GM21360 (cell line): ENCODE measurements at regions not wholly inside any gene's neighbourhood (a gene's known extent, or its start where the extent isn't known, plus 50 kb on each side); places are given as distances from the start of the nearest gene placed in this dataset.

Experiments used
- ATAC-seq: cut with Tn5 transposase; IDR thresholded peaks from one replicate; pipeline ENCODE4 v1.9.1; 2021; ENCODE audit warnings: mild to moderate bottlenecking, moderate library complexity; ENCODE audit not compliant: unreplicated experiment

- ATAC-seq, result no peak
Observed at GRCh38 chr7:145928937-145929336, 187.7 kb upstream of the CNTNAP2 start.

DNA sequence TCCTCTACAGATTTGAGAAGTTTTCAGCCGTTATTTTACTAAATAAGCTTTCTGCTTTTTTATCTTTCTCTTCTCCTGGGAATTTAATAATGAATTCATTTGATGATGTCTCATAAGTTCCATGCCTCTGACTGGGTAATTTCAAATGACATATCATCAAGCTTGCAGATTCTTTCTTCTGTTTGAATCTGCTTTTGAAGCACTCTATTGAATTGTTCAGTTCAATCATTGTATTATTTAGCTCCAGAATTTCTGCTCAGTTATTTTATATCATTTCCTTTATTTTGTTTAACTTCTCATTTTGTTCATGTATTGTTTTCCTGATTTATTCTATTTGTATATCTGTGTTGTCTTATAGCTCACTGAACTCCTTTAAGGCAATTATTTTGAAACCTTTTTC, 196.9 kb upstream of the CNTNAP2 start:
- ATAC-seq, result no peak

DNA sequence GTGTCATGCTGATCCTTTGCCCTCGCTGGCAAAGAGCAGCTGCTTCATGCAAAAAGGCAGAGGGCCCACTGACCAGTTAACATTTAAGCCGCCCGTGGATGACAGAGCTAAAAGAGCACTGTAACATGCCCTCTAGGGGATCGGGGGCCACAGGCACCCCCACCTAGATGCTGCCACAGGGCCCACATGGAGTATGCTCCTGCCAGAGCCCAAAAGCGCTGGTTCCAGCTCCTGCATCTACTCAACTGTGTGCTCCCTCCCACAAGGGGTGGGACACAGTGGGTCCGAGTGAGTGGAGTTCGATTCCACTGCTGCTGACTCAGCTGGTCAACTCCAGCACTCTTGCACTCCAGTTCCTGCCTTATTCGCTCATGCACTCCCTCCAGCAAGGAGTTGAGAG, 199.8 kb upstream of the CNTNAP2 start:
- ATAC-seq, result no peak

DNA sequence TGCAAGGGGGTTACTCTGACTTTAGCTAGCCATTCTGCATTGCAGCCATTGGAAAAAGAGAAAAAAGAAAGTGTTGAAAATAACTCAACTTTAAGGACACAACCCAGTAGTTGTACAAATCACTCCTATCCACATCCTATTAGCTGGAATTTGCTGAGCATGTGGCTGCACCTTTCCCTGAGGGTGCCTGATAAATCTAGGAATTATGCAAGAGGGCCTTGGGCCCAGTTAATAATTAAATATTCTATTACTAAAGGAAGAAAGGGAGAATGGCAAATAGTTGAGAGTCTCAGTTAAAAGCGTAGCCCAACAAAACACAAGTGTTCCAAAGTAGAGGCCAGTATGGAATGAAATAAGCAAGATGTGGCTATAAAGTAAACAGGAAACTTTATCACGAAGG, 200.9 kb upstream of the CNTNAP2 start:
- ATAC-seq, result no peak

- ATAC-seq, result peak; percentile 71
Observed at GRCh38 chr7:145909991-145910513, 206.5 kb upstream of the CNTNAP2 start.

DNA sequence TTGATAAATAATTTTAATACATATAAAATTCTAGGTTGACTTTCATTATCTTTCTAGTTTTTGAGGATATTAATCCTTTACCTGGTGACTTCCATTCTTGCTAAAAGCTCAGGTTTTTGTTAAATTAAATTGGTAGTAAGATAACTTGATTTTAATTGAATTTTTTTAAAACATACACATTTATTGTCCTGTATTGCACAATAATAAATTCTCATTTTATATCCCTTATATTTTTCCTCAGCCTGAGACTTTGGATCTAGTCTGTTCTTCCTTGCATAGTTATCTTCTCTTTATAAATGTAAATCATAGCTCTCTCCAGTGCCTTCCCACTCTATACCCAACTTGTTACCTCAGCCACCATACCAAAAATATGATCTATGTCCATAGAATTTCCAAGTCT, 212.9 kb upstream of the CNTNAP2 start:
- ATAC-seq, result no peak

GRCh38 chr7:145902123-145902522, 214.5 kb upstream of the CNTNAP2 start:
- no peak for ATAC-seq

DNA sequence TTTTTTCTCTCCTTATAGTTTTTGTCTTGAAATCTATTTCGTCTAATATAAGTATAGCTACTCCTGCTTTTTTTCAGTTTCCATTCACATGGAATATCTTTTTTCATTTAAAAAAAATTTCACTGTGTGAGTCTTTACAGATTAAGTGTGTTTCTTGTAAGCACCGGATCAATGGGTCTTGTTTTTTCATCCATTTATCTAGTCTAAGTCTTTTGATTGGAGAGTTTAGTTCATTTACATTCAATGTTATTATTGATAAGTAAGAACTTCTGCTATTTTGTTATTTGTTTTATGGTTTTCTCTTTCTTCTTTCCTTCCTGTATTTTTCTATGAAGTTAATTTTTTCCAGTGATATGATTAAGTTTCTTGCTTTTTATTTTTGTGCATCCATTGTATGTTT, 216.7 kb upstream of the CNTNAP2 start:
- ATAC-seq, result no peak

DNA sequence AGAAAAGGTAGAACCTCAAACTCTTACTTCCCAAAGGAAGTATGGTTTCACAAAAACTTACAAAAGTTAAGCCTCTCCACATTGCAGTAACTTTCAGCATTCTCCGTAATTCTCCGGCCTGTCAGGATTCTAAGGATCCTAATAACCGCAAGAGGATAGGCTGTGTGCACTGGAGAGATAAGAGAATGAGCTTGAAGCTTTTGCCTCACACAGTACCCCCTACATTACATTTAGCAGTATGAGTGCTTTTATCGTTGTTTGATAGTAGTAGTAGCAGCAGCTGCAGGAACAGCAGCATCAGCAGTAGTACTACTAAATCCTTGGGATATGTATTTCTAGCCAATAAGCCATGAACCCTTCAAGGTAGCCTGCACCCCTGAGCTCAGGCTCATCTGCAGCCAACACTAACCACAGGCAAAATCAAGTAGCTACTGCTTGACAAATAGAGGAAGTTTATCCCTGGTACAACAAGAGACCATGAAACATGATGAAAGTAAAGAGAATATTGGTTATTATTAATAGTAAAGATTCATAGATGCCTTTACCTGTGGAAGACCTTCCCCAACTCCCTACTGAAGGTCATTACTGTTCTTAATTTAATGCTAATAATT, 222.6 kb upstream of the CNTNAP2 start:
- no peak for ATAC-seq

GRCh38 chr7:145884716-145885514, 231.7 kb upstream of the CNTNAP2 start:
- ATAC-seq, result no peak

- ATAC-seq, result no peak
Observed at GRCh38 chr7:145876376-145876775, 240.2 kb upstream of the CNTNAP2 start.

DNA sequence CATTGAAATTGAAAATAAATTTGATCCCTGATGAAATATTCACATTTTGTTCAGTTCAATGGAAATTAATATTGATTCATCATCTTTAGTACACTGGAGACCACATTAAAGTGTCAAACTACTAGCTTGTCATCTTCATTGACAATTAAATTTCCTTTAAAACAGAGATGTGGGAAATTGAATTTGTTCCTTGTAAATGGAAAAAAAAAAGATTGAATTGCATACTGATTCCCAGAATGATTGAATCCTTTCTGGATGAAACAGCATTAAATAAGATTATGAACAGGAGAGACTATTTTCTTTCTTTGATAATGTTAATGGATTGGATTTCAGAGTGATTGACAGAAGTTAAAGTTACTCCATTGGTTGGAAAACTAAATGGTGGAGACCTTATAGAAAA, 241.3 kb upstream of the CNTNAP2 start:
- ATAC-seq, result no peak

DNA sequence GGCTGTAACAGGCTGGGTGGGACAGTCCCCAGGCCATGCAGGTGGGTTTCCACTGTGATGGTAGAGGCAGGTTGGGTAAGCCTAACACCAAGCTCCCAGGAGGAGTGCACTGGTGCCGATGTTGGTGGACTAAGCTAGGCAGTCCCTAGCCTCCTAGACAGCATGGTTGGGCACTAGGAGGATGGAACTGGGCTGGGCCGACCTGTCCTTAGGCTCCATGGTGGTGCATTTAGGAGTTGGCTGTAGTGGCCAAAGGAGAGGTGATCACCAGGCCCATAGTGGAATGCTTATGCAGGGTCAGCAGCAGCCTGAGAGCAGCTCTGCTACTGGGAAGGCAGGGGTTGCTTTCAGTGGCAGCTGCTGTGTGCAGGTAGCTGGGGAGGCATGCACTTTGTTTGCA, 247.7 kb upstream of the CNTNAP2 start:
- ATAC-seq, result no peak

GRCh38 chr7:145862212-145862611, 254.4 kb upstream of the CNTNAP2 start:
- no peak for ATAC-seq

- no peak for ATAC-seq
Observed at GRCh38 chr7:145860809-145861208, 255.8 kb upstream of the CNTNAP2 start.

- no peak for ATAC-seq
Observed at GRCh38 chr7:145850636-145851035, 266.0 kb upstream of the CNTNAP2 start.

DNA sequence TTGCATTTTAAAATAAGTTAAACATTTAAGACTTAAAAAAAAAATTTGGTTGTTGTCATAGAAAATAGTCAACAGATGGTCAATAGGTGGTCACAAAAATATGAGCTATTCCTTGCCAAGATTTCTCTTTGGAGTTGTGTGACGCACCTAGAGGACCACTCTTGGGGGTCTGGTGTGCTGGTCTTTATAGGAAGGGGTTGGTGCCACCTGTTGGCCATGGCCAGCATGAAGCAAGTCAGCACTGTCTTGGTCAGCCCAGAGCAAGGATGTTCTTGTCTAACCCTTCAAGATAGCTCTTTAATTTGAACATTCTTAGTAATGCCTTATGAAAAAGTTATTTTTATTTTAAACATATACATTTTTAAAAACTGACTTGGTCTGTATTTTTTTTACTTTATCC, 267.9 kb upstream of the CNTNAP2 start:
- ATAC-seq, result no peak

DNA sequence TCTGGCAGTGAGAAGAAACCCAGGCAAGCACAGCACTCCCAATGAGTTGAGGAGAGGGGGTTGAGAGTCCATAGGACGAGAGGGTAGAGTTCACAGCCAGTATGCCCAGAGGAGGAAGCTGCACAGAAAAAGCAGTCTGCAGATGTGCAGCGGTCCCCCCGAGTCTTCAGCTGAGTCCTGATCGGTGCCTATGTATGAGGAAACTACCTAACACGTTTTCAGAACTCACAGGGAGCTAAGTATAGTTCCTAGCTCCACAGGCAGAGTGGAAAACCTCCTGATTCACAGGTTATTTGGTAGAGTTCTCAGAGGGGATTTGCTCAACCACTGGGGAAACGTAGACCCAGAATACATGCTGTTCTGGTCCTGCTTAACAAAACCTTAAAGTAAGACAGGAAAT, 271.3 kb upstream of the CNTNAP2 start:
- no peak for ATAC-seq

- ATAC-seq, result no peak
Observed at GRCh38 chr7:145839814-145840213, 276.8 kb upstream of the CNTNAP2 start.

GRCh38 chr7:145831616-145832206, 284.9 kb upstream of the CNTNAP2 start:
- ATAC-seq, result no peak

DNA sequence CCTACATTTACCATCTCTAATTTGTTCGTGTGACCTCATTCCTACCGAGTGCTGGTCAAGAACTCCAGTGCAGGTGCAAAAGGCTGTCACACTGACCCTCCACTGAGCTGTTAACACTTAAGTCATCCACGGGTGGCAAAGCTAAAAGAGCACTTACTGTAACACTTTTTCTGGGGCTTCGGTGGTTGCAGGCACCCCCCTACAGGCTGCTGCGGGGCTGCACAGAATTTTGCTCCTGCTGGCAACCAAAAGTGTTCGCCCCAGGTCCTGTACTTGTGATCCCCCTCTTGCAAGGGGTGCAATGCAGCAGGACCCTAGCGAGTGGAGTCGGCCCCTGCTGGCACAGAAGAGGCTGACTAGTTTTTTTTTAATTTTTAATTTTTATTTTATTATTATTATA, 298.9 kb upstream of the CNTNAP2 start:
- ATAC-seq, result no peak

GRCh38 chr7:145812218-145812617, 304.4 kb upstream of the CNTNAP2 start:
- ATAC-seq, result no peak
